GM12892 (cell line): ENCODE measurements at regions not wholly inside any gene's neighbourhood (a gene's known extent, or its start where the extent isn't known, plus 50 kb on each side); places are given as distances from the start of the nearest gene placed in this dataset.

Source experiments
- POLR2A ChIP-seq: IDR thresholded peaks from 2 replicates; pipeline ENCODE4 v1.6.1; 2011; ENCODE audit warnings: low read depth, low read length, control low read depth
- TAF1 ChIP-seq: IDR thresholded peaks from 2 replicates; pipeline ENCODE4 v1.6.1; 2011; ENCODE audit warnings: low read depth, mild to moderate bottlenecking, control low read depth, low read length, borderline replicate concordance

DNA sequence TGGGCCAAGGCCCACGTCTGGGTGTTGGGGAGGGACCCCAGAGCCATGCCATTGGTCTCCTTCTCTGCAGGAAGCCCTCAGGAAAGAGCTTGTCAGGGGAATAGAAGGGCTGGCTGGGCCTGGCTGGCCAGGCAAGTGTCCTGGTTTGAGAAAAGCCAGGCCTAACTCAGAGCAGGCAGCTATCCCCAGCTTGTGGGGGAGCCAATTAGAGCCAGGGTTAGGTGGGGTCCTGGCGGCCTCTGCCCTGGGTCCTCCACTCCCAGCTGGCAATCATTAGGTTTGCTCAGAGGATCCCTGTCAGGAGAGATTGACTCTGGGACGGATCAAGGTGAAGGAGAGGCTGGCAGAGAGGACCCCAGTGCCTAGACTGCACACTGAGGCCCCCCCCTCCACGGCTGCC lies 64.8 kb downstream of the PJA1 start:
- TF ChIP-seq TAF1 (no peak), POLR2A (no peak)
